Keratinocyte (primary cell): ENCODE measurements at regions not wholly inside any gene's neighbourhood (a gene's known extent, or its start where the extent isn't known, plus 50 kb on each side); places are given as distances from the start of the nearest gene placed in this dataset.

ENCODE experiments used
- DNase-seq: peaks from one replicate; pipeline ENCODE4 v3.0.0-alpha.2; 2011; ENCODE audit warnings: low read depth, missing footprints, low spot score
- FAIRE-seq: peaks from 2 replicates; lab custom pipeline; 2011; peaks lifted over from hg19 to GRCh38; lab: Jason Lieb, UNC
- H2AFZ ChIP-seq: 2 replicates; pipeline ENCODE4 v1.6.0; 2012; ENCODE audit warnings: low read length, control low read depth, inconsistent platforms; ENCODE audit not compliant: control insufficient read depth
- H3K27ac ChIP-seq: 2 replicates; pipeline ENCODE4 v1.5.1; 2011; ENCODE audit warnings: low read length; ENCODE audit not compliant: control insufficient read depth, insufficient read depth
- H3K27me3 ChIP-seq: 3 replicates; pipeline ENCODE4 v1.6.0; 2011; ENCODE audit warnings: low read length; ENCODE audit not compliant: control insufficient read depth, insufficient read depth; ENCODE audit errors: extremely low read depth
- H3K36me3 ChIP-seq, 2 experiments: 2 replicates in 1 of 2; 3 replicates in 1 of 2; pipeline ENCODE4 v1.5.1; 2011; ENCODE audit warnings: low read length in 2 of 2, mild to moderate bottlenecking in 1 of 2; ENCODE audit not compliant: control insufficient read depth in 2 of 2, insufficient read depth in 2 of 2; ENCODE audit errors: extremely low read depth in 1 of 2
- H3K4me1 ChIP-seq: 3 replicates; pipeline ENCODE4 v1.5.1; 2011; ENCODE audit warnings: low read length; ENCODE audit not compliant: control insufficient read depth, insufficient read depth; ENCODE audit errors: extremely low read depth
- H3K4me2 ChIP-seq: 3 replicates; pipeline ENCODE4 v1.6.0; 2011; ENCODE audit warnings: low read depth, low read length; ENCODE audit not compliant: control insufficient read depth, insufficient read depth; ENCODE audit errors: extremely low read depth
- H3K4me3 ChIP-seq, 3 experiments: fragments of 200-600 bp in 1 of 3; sonication (generic) in 1 of 3; 2 replicates in 2 of 3; 3 replicates in 1 of 3; pipeline ENCODE4 v1.5.1; 2011 to 2016; ENCODE audit warnings: low read length in 3 of 3, mild to moderate bottlenecking in 3 of 3, control low read depth in 2 of 3, inconsistent platforms in 1 of 3, low read depth in 1 of 3, mixed read lengths in 1 of 3, mixed run types in 1 of 3, moderate library complexity in 1 of 3; ENCODE audit not compliant: control insufficient read depth in 2 of 3, insufficient read depth in 2 of 3; ENCODE audit errors: extremely low read depth in 1 of 3
- H3K79me2 ChIP-seq: 2 replicates; pipeline ENCODE4 v1.6.0; 2012; ENCODE audit warnings: low read length; ENCODE audit not compliant: control insufficient read depth, insufficient read depth
- H3K9ac ChIP-seq: 3 replicates; pipeline ENCODE4 v1.6.0; 2011; ENCODE audit warnings: low read length; ENCODE audit not compliant: control insufficient read depth, insufficient read depth; ENCODE audit errors: extremely low read depth
- H3K9me1 ChIP-seq: 3 replicates; pipeline ENCODE4 v1.6.0; 2011; ENCODE audit warnings: low read length; ENCODE audit not compliant: control insufficient read depth, insufficient read depth; ENCODE audit errors: extremely low read depth
- H3K9me3 ChIP-seq: 2 replicates; pipeline ENCODE4 v1.5.1; 2012; ENCODE audit warnings: low read depth, low read length; ENCODE audit not compliant: control insufficient read depth
- H4K20me1 ChIP-seq: 3 replicates; pipeline ENCODE4 v1.6.0; 2011; ENCODE audit warnings: low read length; ENCODE audit not compliant: control insufficient read depth, insufficient read depth; ENCODE audit errors: extremely low read depth
- CTCF ChIP-seq, 3 experiments: IDR thresholded peaks in 1 of 3; conservative IDR thresholded peaks in 1 of 3; optimal IDR thresholded peaks in 1 of 3; 2 replicates in 2 of 3; 3 replicates in 1 of 3; pipeline versions ENCODE3 to v1.5.1; 2011; ENCODE audit warnings: low read length in 3 of 3, mild to moderate bottlenecking in 3 of 3, moderate library complexity in 2 of 3, control low read depth in 1 of 3, inconsistent platforms in 1 of 3; ENCODE audit not compliant: insufficient read depth in 2 of 3; ENCODE audit errors: extremely low read depth in 1 of 3
- EZH2 ChIP-seq: IDR thresholded peaks from one replicate; pipeline ENCODE4 v1.6.1; 2012; ENCODE audit warnings: inconsistent platforms, mild to moderate bottlenecking, low read length, moderate library complexity
- dilution Hi-C: fragments of 300-500 bp; cut with MboI; formaldehyde crosslinking; loops from one replicate; pipeline ENCODE4 v1.7.0; 2020; ENCODE audit warnings: low sequenced_read_pairs; ENCODE audit not compliant: extremely low pct_ligation_motif_present

GRCh38 chr11:37718431-37718999 lies 1120.5 kb upstream of the RAG2 start:
- H3K4me3 ChIP-seq = no peak overlapping the region
- H4K20me1 ChIP-seq = no peaks in the 10 kb centered on the region
- H2AFZ ChIP-seq = no peak overlapping the region
- no peaks in the 10 kb centered on the region for H3K36me3 ChIP-seq
- no peak overlapping the region for H3K27ac ChIP-seq
- no peaks in the 10 kb centered on the region for H3K79me2 ChIP-seq
- H3K9me1 ChIP-seq = no peaks in the 10 kb centered on the region
- TF ChIP-seq EZH2 (no peak), CTCF (optimal IDR thresholded peaks at IDR 0.05 in 1 of 3, IDR thresholded peaks at IDR 0.05 in 1 of 3, conservative IDR thresholded peaks at IDR 0.05 in 1 of 3; ENCODE audit: extremely low read depth in 1 of 3, insufficient read depth in 2 of 3, low read length in 3 of 3) (no peak)
- DNase-seq = no peak
- no peak overlapping the region for H3K4me2 ChIP-seq
- H3K9ac ChIP-seq = no peak overlapping the region
- no peaks in the 10 kb centered on the region for H3K27me3 ChIP-seq
- H3K9me3 ChIP-seq = no peaks in the 10 kb centered on the region
- dilution Hi-C loops = no loop called here
- no peak for FAIRE-seq
- no peaks in the 10 kb centered on the region for H3K4me1 ChIP-seq

- FAIRE-seq (no peak), DNase-seq (no peak)
- H3K79me2 ChIP-seq = no peaks in the 10 kb centered on the region
- TF ChIP-seq EZH2 (no peak), CTCF (optimal IDR thresholded peaks at IDR 0.05 in 1 of 3, IDR thresholded peaks at IDR 0.05 in 1 of 3, conservative IDR thresholded peaks at IDR 0.05 in 1 of 3; ENCODE audit: extremely low read depth in 1 of 3, insufficient read depth in 2 of 3, low read length in 3 of 3) (peak in 1 of 3 experiments; percentile 24)
- no peak overlapping the region for H2AFZ ChIP-seq
- no peaks in the 10 kb centered on the region for H3K36me3 ChIP-seq
- dilution Hi-C loops = no loop called here
- H3K4me2 ChIP-seq = no peak overlapping the region
- H3K27ac ChIP-seq = no peak overlapping the region
- no peaks in the 10 kb centered on the region for H3K4me1 ChIP-seq
- no peaks in the 10 kb centered on the region for H4K20me1 ChIP-seq
- no peaks in the 10 kb centered on the region for H3K9me1 ChIP-seq
- no peak overlapping the region for H3K4me3 ChIP-seq
- no peaks in the 10 kb centered on the region for H3K27me3 ChIP-seq
- H3K9ac ChIP-seq = no peak overlapping the region
- H3K9me3 ChIP-seq = no peaks in the 10 kb centered on the region
These were observed 1114.2 kb upstream of the RAG2 start for GRCh38 chr11:37712251-37712650.
